Upper lobe of left lung (tissue), 4 donors: ENCODE measurements at regions not wholly inside any gene's neighbourhood (a gene's known extent, or its start where the extent isn't known, plus 50 kb on each side); places are given as distances from the start of the nearest gene placed in this dataset.

ENCODE experiments used
- CTCF ChIP-seq, 6 experiments: fragments of 450-650 bp in 4 of 6; fragments of 200-600 bp in 2 of 6; sonication (generic) in 2 of 6; IDR thresholded peaks; one replicate each; pipeline ENCODE4 v1.5.1; 2016 to 2019; ENCODE audit warnings: antibody characterized with exemption in 6 of 6
- POLR2A ChIP-seq, 4 donors: fragments of 450-650 bp; IDR thresholded peaks; one replicate each; pipeline ENCODE4 v1.5.1; 2016 to 2017; ENCODE audit warnings: antibody characterized with exemption in 4 of 4, mild to moderate bottlenecking in 2 of 4
- POLR2AphosphoS5 ChIP-seq, 2 donors: sonication (generic); formaldehyde crosslinking; IDR thresholded peaks; one replicate each; pipeline ENCODE4 v1.5.1; 2017; ENCODE audit warnings: antibody characterized with exemption in 2 of 2

- TF ChIP-seq CTCF (IDR thresholded peaks at IDR 0.05): no peak
- TF ChIP-seq POLR2A (IDR thresholded peaks at IDR 0.05): no peak
- no peak for TF ChIP-seq POLR2AphosphoS5 (IDR thresholded peaks at IDR 0.05)
Measured at GRCh38 chr5:74241751-74242140, 398.8 kb downstream of the ENC1 start.
